Activated CD4-positive, alpha-beta T cell treated with anti-CD3 and anti-CD28 coated beads, Interleukin-2, amount 10 ng/mL, durations not matched to agents 7 days and 5 days (primary cell): ENCODE measurements at regions not wholly inside any gene's neighbourhood (a gene's known extent, or its start where the extent isn't known, plus 50 kb on each side); places are given as distances from the start of the nearest gene placed in this dataset.
"Not testable (repeated sequence)": the region's sequence is repeated elsewhere in the genome, so short reads cannot be mapped to it uniquely, and the experiment has no call there.

Source experiments
- CTCF ChIA-PET: fragments of 350-600 bp; sonication (Branson Sonifier 250); formaldehyde crosslinking; loops from one replicate; lab custom pipeline; 2021; ENCODE audit warnings: antibody characterized with exemption; lab: Charles Lee
- POLR2A ChIA-PET: fragments of 350-600 bp; sonication (Branson Sonifier 250); formaldehyde crosslinking; loops from one replicate; lab custom pipeline; 2021; ENCODE audit warnings: antibody characterized with exemption; lab: Charles Lee
- DNase-seq: peaks from one replicate; pipeline ENCODE4 v3.0.0-alpha.2; 2020
- H3K27ac Mint-ChIP-seq: one replicate; pipeline ENCODE4 v1.8.0; 2021; ENCODE audit warnings: mild to moderate bottlenecking, moderate library complexity, mixed read lengths
- H3K27me3 Mint-ChIP-seq: one replicate; pipeline ENCODE4 v1.8.0; 2021; ENCODE audit warnings: mixed read lengths
- H3K36me3 Mint-ChIP-seq: one replicate; pipeline ENCODE4 v1.8.0; 2021; ENCODE audit warnings: low read depth, mixed read lengths
- H3K4me1 Mint-ChIP-seq: one replicate; pipeline ENCODE4 v1.8.0; 2021; ENCODE audit warnings: mixed read lengths
- H3K4me3 Mint-ChIP-seq: one replicate; pipeline ENCODE4 v1.8.0; 2021; ENCODE audit warnings: mild to moderate bottlenecking, moderate library complexity, mixed read lengths
- H3K9me3 Mint-ChIP-seq: one replicate; pipeline ENCODE4 v1.8.0; 2021; ENCODE audit warnings: mixed read lengths

GRCh38 chr2:116490511-116491145, 1323.9 kb upstream of the DDX18 start:
- no peak overlapping the region for H3K27ac Mint-ChIP-seq
- POLR2A ChIA-PET: no interaction called here
- peaks cover 8% of the 10 kb centered on the region for H3K9me3 Mint-ChIP-seq
- no peak overlapping the region for H3K4me3 Mint-ChIP-seq
- DNase-seq: no peak
- no peaks in the 10 kb centered on the region for H3K27me3 Mint-ChIP-seq
- H3K4me1 Mint-ChIP-seq: no peaks in the 10 kb centered on the region
- CTCF ChIA-PET: no interaction called here
- H3K36me3 Mint-ChIP-seq: no peaks in the 10 kb centered on the region

GRCh38 chr2:116491292-116491691, 1323.2 kb upstream of the DDX18 start:
- H3K9me3 Mint-ChIP-seq: peaks cover 5% of the 10 kb centered on the region
- POLR2A ChIA-PET: no interaction called here
- H3K27me3 Mint-ChIP-seq: no peaks in the 10 kb centered on the region
- DNase-seq: no peak
- H3K27ac Mint-ChIP-seq: no peak overlapping the region
- H3K36me3 Mint-ChIP-seq: no peaks in the 10 kb centered on the region
- CTCF ChIA-PET: no interaction called here
- H3K4me3 Mint-ChIP-seq: no peak overlapping the region
- H3K4me1 Mint-ChIP-seq: no peaks in the 10 kb centered on the region

- ChIA-PET POLR2A (no interaction called here), CTCF (no interaction called here)
- Mint-ChIP-seq H3K27me3 (no peaks in the 10 kb centered on the region), H3K4me1 (no peaks in the 10 kb centered on the region), H3K36me3 (no peaks in the 10 kb centered on the region), H3K27ac (no peak overlapping the region), H3K4me3 (no peak overlapping the region), H3K9me3 (peaks cover 4% of the 10 kb centered on the region)
- no peak for DNase-seq
These were observed 1315.1 kb upstream of the DDX18 start for GRCh38 chr2:116499389-116499788.

- Mint-ChIP-seq H3K36me3 (no peaks in the 10 kb centered on the region), H3K27me3 (no peaks in the 10 kb centered on the region), H3K4me3 (no peak overlapping the region), H3K9me3 (peaks cover 5% of the 10 kb centered on the region), H3K4me1 (no peaks in the 10 kb centered on the region), H3K27ac (no peak overlapping the region)
- ChIA-PET POLR2A (no interaction called here), CTCF (no interaction called here)
- DNase-seq: no peak
These were observed 1304.3 kb upstream of the DDX18 start for GRCh38 chr2:116510117-116510671.

- DNase-seq: no peak
- Mint-ChIP-seq H3K4me1 (no peaks in the 10 kb centered on the region), H3K9me3 (peaks cover 5% of the 10 kb centered on the region), H3K4me3 (no peak overlapping the region), H3K36me3 (no peaks in the 10 kb centered on the region), H3K27ac (no peak overlapping the region), H3K27me3 (no peaks in the 10 kb centered on the region)
- CTCF ChIA-PET: no interaction called here
- POLR2A ChIA-PET: interaction anchor here (0.6 kb wide), 1 partner anchor 13 kb away, joined by 6 read pairs; no protein-coding TSS in a partner anchor
These were observed 1303.1 kb upstream of the DDX18 start for GRCh38 chr2:116511426-116511825.

- Mint-ChIP-seq H3K4me1 (no peaks in the 10 kb centered on the region), H3K4me3 (no peak overlapping the region)
- CTCF ChIA-PET: no interaction called here
These were observed 1300.5 kb upstream of the DDX18 start for GRCh38 chr2:116513991-116514390.

GRCh38 chr2:116517936-116518335, 1296.6 kb upstream of the DDX18 start:
- DNase-seq: no peak
- ChIA-PET POLR2A (no interaction called here), CTCF (no interaction called here)
- no peak overlapping the region for H3K27ac Mint-ChIP-seq
- peaks cover 2% of the 10 kb centered on the region for H3K9me3 Mint-ChIP-seq
- no peak overlapping the region for H3K4me3 Mint-ChIP-seq
- no peaks in the 10 kb centered on the region for H3K36me3 Mint-ChIP-seq
- no peaks in the 10 kb centered on the region for H3K4me1 Mint-ChIP-seq
- no peaks in the 10 kb centered on the region for H3K27me3 Mint-ChIP-seq

More at GRCh38 chr2:116513991-116514390, 1300.5 kb upstream of the DDX18 start:
- Mint-ChIP-seq H3K36me3 (no peaks in the 10 kb centered on the region), H3K9me3 (peaks cover 2% of the 10 kb centered on the region), H3K27ac (no peak overlapping the region), H3K27me3 (no peaks in the 10 kb centered on the region)
- POLR2A ChIA-PET: no interaction called here
- no peak for DNase-seq

- H3K9me3 Mint-ChIP-seq: peaks cover 12% of the 10 kb centered on the region
- H3K27me3 Mint-ChIP-seq: no peaks in the 10 kb centered on the region
- DNase-seq: no peak
- ChIA-PET POLR2A (no interaction called here), CTCF (no interaction called here)
- no peaks in the 10 kb centered on the region for H3K4me1 Mint-ChIP-seq
- no peak overlapping the region for H3K27ac Mint-ChIP-seq
- no peak overlapping the region for H3K4me3 Mint-ChIP-seq
- H3K36me3 Mint-ChIP-seq: no peaks in the 10 kb centered on the region
These were observed 1276.7 kb upstream of the DDX18 start for GRCh38 chr2:116537811-116538210.

GRCh38 chr2:116545286-116546068, 1269.0 kb upstream of the DDX18 start:
- Mint-ChIP-seq H3K36me3 (no peaks in the 10 kb centered on the region), H3K27me3 (no peaks in the 10 kb centered on the region), H3K4me3 (no peak overlapping the region), H3K27ac (no peak overlapping the region), H3K4me1 (no peaks in the 10 kb centered on the region), H3K9me3 (peaks cover 11% of the 10 kb centered on the region)
- POLR2A ChIA-PET: no interaction called here
- CTCF ChIA-PET: no interaction called here
- DNase-seq: no peak

GRCh38 chr2:116552738-116553419, 1261.6 kb upstream of the DDX18 start:
- H3K4me3 Mint-ChIP-seq, H3K27me3 Mint-ChIP-seq, CTCF ChIA-PET, H3K36me3 Mint-ChIP-seq, H3K4me1 Mint-ChIP-seq, POLR2A ChIA-PET, DNase-seq, H3K27ac Mint-ChIP-seq: not testable (repeated sequence)
- peaks cover 25% of the 10 kb centered on the region for H3K9me3 Mint-ChIP-seq

GRCh38 chr2:116580209-116580608, 1234.3 kb upstream of the DDX18 start:
- peaks cover 12% of the 10 kb centered on the region for H3K9me3 Mint-ChIP-seq
- ChIA-PET CTCF (no interaction called here), POLR2A (no interaction called here)
- H3K36me3 Mint-ChIP-seq: no peaks in the 10 kb centered on the region
- no peaks in the 10 kb centered on the region for H3K4me1 Mint-ChIP-seq
- no peak overlapping the region for H3K27ac Mint-ChIP-seq
- no peak overlapping the region for H3K4me3 Mint-ChIP-seq
- no peaks in the 10 kb centered on the region for H3K27me3 Mint-ChIP-seq
- DNase-seq: no peak

- Mint-ChIP-seq H3K27ac (no peak overlapping the region), H3K9me3 (peaks cover 9% of the 10 kb centered on the region), H3K4me1 (no peaks in the 10 kb centered on the region), H3K4me3 (no peak overlapping the region), H3K36me3 (no peaks in the 10 kb centered on the region), H3K27me3 (no peaks in the 10 kb centered on the region)
- POLR2A ChIA-PET: no interaction called here
- no peak for DNase-seq
- CTCF ChIA-PET: no interaction called here
These were observed 1231.6 kb upstream of the DDX18 start for GRCh38 chr2:116582850-116583249.
